ENCODE measurements at regions not wholly inside any gene's neighbourhood (a gene's known extent, or its start where the extent isn't known, plus 50 kb on each side); places are given as distances from the start of the nearest gene placed in this dataset.

- POLR2A ChIA-PET: no interaction called here
- Histone ChIP-seq H3K36me3 (ENCODE audit: control insufficient read depth, insufficient read depth, low read length) (no peaks in the 10 kb centered on the region), H3K27me3 (ENCODE audit: control insufficient read depth, insufficient read depth, low read length) (peaks cover 8% of the 10 kb centered on the region), H3K4me1 (ENCODE audit: control insufficient read depth, insufficient read depth, low read length) (no peaks in the 10 kb centered on the region), H3K4me3 (ENCODE audit: low read depth in 2 of 2, low read length in 2 of 2) (no peak overlapping the region), H3K9me3 (ENCODE audit: control insufficient read depth, insufficient read depth, low read depth, low read length) (no peaks in the 10 kb centered on the region), H3K27ac (ENCODE audit: low read length) (no peak overlapping the region)
- DNase-seq (ENCODE audit: low read depth, low spot score) (no peak), ATAC-seq (no peak)
- TF ChIP-seq SIN3A (IDR thresholded peaks at IDR 0.05; ENCODE audit: borderline replicate concordance, insufficient read depth, low read depth, low read length): no peak
- no peak for TF ChIP-seq TCF7L2 (IDR thresholded peaks at IDR 0.05; ENCODE audit: low read depth, low read length)
- TF ChIP-seq CTCF (IDR thresholded peaks at IDR 0.05): no peak
- no peak for TF ChIP-seq POLR2AphosphoS5 (IDR thresholded peaks at IDR 0.05; ENCODE audit: low read depth, low read length)
- CTCF ChIA-PET: no interaction called here
- intact Hi-C loops (cut with micrococcal nuclease; ENCODE audit: unreplicated experiment) (no loop called here), in situ Hi-C loops (cut with HindIII; ENCODE audit: low pct_unique_long_range_greater_than_20kb, low sequenced_read_pairs) (no loop called here)
- BruUV-seq (replicated peaks): no TSS peak
Measured at GRCh38 chr19:29446361-29446760, 79.4 kb upstream of the VSTM2B start.

DNA sequence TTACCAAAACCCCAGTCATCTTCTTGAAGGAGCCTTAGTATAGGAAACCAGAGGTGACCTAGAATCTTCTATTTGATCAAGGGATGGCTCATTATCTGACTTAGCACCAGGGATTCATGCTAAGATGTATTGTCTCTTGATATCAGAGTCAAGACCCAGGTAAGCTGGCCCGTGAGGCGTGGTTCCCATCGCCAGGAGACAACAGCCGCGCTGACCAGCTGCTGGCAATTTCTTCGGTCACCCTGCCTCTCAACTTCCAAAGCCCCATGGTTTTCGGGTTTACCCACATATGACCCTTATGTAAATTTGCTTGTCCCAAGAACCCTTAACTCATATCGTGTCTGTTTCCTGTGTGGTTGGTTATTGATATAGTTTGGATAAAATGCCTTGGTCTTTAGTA is 77.7 kb upstream of the VSTM2B start:
- no peak for TF ChIP-seq SIN3A (IDR thresholded peaks at IDR 0.05; ENCODE audit: borderline replicate concordance, insufficient read depth, low read depth, low read length)
- TF ChIP-seq TCF7L2 (IDR thresholded peaks at IDR 0.05; ENCODE audit: low read depth, low read length): no peak
- TF ChIP-seq CTCF (IDR thresholded peaks at IDR 0.05): no peak
- TF ChIP-seq POLR2AphosphoS5 (IDR thresholded peaks at IDR 0.05; ENCODE audit: low read depth, low read length): no peak
- TF ChIP-seq, protein P1, sequence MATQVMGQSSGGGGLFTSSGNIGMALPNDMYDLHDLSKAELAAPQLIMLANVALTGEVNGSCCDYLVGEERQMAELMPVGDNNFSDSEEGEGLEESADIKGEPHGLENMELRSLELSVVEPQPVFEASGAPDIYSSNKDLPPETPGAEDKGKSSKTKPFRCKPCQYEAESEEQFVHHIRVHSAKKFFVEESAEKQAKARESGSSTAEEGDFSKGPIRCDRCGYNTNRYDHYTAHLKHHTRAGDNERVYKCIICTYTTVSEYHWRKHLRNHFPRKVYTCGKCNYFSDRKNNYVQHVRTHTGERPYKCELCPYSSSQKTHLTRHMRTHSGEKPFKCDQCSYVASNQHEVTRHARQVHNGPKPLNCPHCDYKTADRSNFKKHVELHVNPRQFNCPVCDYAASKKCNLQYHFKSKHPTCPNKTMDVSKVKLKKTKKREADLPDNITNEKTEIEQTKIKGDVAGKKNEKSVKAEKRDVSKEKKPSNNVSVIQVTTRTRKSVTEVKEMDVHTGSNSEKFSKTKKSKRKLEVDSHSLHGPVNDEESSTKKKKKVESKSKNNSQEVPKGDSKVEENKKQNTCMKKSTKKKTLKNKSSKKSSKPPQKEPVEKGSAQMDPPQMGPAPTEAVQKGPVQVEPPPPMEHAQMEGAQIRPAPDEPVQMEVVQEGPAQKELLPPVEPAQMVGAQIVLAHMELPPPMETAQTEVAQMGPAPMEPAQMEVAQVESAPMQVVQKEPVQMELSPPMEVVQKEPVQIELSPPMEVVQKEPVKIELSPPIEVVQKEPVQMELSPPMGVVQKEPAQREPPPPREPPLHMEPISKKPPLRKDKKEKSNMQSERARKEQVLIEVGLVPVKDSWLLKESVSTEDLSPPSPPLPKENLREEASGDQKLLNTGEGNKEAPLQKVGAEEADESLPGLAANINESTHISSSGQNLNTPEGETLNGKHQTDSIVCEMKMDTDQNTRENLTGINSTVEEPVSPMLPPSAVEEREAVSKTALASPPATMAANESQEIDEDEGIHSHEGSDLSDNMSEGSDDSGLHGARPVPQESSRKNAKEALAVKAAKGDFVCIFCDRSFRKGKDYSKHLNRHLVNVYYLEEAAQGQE (IDR thresholded peaks at IDR 0.05; ENCODE audit: insufficient read depth in 1 of 2, low read depth in 2 of 2, low read length in 1 of 2): no peak
- DNase-seq (ENCODE audit: low read depth, low spot score) (no peak), ATAC-seq (no peak)
- POLR2A ChIA-PET: no interaction called here
- BruUV-seq (replicated peaks): no TSS peak
- Histone ChIP-seq H3K9me3 (ENCODE audit: control insufficient read depth, insufficient read depth, low read depth, low read length) (no peaks in the 10 kb centered on the region), H3K4me3 (ENCODE audit: low read depth in 2 of 2, low read length in 2 of 2) (no peak overlapping the region), H3K27ac (ENCODE audit: low read length) (no peak overlapping the region), H3K27me3 (ENCODE audit: control insufficient read depth, insufficient read depth, low read length) (peaks cover 8% of the 10 kb centered on the region), H3K4me1 (ENCODE audit: control insufficient read depth, insufficient read depth, low read length) (no peaks in the 10 kb centered on the region), H3K36me3 (ENCODE audit: control insufficient read depth, insufficient read depth, low read length) (no peaks in the 10 kb centered on the region)
- in situ Hi-C loops (cut with HindIII; ENCODE audit: low pct_unique_long_range_greater_than_20kb, low sequenced_read_pairs): no loop called here
- CTCF ChIA-PET: no interaction called here
- intact Hi-C loops (cut with micrococcal nuclease; ENCODE audit: unreplicated experiment): no loop called here
